Neural cell (in vitro differentiated cells): ENCODE measurements at regions not wholly inside any gene's neighbourhood (a gene's known extent, or its start where the extent isn't known, plus 50 kb on each side); places are given as distances from the start of the nearest gene placed in this dataset.

Experiments
- H2AFZ ChIP-seq: fragments of 200-600, 300-800 bp; sonication (generic), shearing (Covaris generic); 2 replicates; pipeline ENCODE4 v1.6.0; 2014; ENCODE audit warnings: low read depth, mild to moderate bottlenecking, antibody characterized with exemption, low read length, moderate library complexity
- H3F3A ChIP-seq: fragments of 200-600 bp; shearing (Covaris generic); 2 replicates; pipeline ENCODE4 v1.6.1; 2016; ENCODE audit warnings: mild to moderate bottlenecking, moderate library complexity, mixed read lengths, antibody characterized with exemption, low read length; ENCODE audit not compliant: insufficient read depth, poor library complexity, severe bottlenecking
- H3K27ac ChIP-seq: fragments of 200-600, 300-800 bp; sonication (generic), shearing (Covaris generic); 2 replicates; pipeline ENCODE4 v1.5.1; 2014; ENCODE audit warnings: mild to moderate bottlenecking, low read length, moderate library complexity
- H3K27me3 ChIP-seq: fragments of 300-800, 200-600 bp; sonication (generic), shearing (Covaris generic); 2 replicates; pipeline ENCODE4 v1.6.0; 2014; ENCODE audit warnings: mild to moderate bottlenecking, low read depth, low read length, moderate library complexity; ENCODE audit not compliant: insufficient read depth
- H3K36me3 ChIP-seq: fragments of 300-800, 200-600 bp; sonication (generic), shearing (Covaris generic); 2 replicates; pipeline ENCODE4 v1.5.1; 2014; ENCODE audit warnings: mild to moderate bottlenecking, antibody characterized with exemption, low read length, moderate library complexity; ENCODE audit not compliant: insufficient read depth
- H3K4me2 ChIP-seq: fragments of 300-800, 200-600 bp; sonication (generic), shearing (Covaris generic); 2 replicates; pipeline ENCODE4 v1.6.0; 2014; ENCODE audit warnings: mild to moderate bottlenecking, low read length
- H3K4me3 ChIP-seq: fragments of 300-800, 200-600 bp; sonication (generic), shearing (Covaris generic); 2 replicates; pipeline ENCODE4 v1.5.1; 2014; ENCODE audit warnings: mild to moderate bottlenecking, low read length, moderate library complexity
- H3K79me2 ChIP-seq: fragments of 200-600 bp; shearing (Covaris generic); replicated peaks from 2 replicates; pipeline ENCODE4 v1.6.0; 2014; ENCODE audit warnings: mild to moderate bottlenecking, low read length, moderate library complexity; ENCODE audit not compliant: insufficient read depth
- H3K9ac ChIP-seq: fragments of 300-800, 200-600 bp; sonication (generic), shearing (Covaris generic); 2 replicates; pipeline ENCODE4 v1.6.1; 2016; ENCODE audit warnings: mild to moderate bottlenecking, low read length, mixed read lengths
- H3K9me2 ChIP-seq: fragments of 200-600 bp; shearing (Covaris generic); 2 replicates; pipeline ENCODE4 v1.6.1; 2016; ENCODE audit warnings: mild to moderate bottlenecking, low read length, mixed read lengths; ENCODE audit not compliant: insufficient read depth
- H3K9me3 ChIP-seq: fragments of 200-600, 300-800 bp; sonication (generic), shearing (Covaris generic); 2 replicates; pipeline ENCODE4 v1.6.1; 2016; ENCODE audit warnings: mild to moderate bottlenecking, mixed run types, low read length, moderate library complexity, mixed read lengths
- H4K20me1 ChIP-seq: fragments of 200-600 bp; shearing (Covaris generic); 2 replicates; pipeline ENCODE4 v1.6.1; 2016; ENCODE audit warnings: mild to moderate bottlenecking, mixed run types; ENCODE audit not compliant: insufficient read depth
- EP300 ChIP-seq: fragments of 450-650 bp; conservative IDR thresholded peaks from 2 replicates; pipeline ENCODE4 v1.6.1; 2014; ENCODE audit warnings: antibody characterized with exemption, mild to moderate bottlenecking, moderate library complexity; ENCODE audit not compliant: poor library complexity, severe bottlenecking
- EZH2 ChIP-seq: fragments of 200-600, 300-800 bp; shearing (Covaris generic), sonication (generic); IDR thresholded peaks from 2 replicates; pipeline ENCODE4 v1.6.1; 2014; ENCODE audit warnings: antibody characterized with exemption, low read length, borderline replicate concordance, mild to moderate bottlenecking; ENCODE audit not compliant: insufficient read depth, poor library complexity, severe bottlenecking
- MXI1 ChIP-seq: fragments of 450-650 bp; conservative IDR thresholded peaks from 2 replicates; pipeline ENCODE4 v1.6.1; 2014; ENCODE audit warnings: antibody characterized with exemption, mild to moderate bottlenecking; ENCODE audit not compliant: poor library complexity, severe bottlenecking
- POLR2AphosphoS5 ChIP-seq: IDR thresholded peaks from 2 replicates; pipeline ENCODE4 v1.6.1; 2012
- RAD21 ChIP-seq: fragments of 450-650 bp; conservative IDR thresholded peaks from 2 replicates; pipeline ENCODE4 v1.6.1; 2014; ENCODE audit warnings: antibody characterized with exemption, mild to moderate bottlenecking, moderate library complexity
- SMC3 ChIP-seq: fragments of 450-650 bp; conservative IDR thresholded peaks from 2 replicates; pipeline ENCODE4 v1.6.1; 2014; ENCODE audit warnings: antibody characterized with exemption, mild to moderate bottlenecking, moderate library complexity; ENCODE audit not compliant: poor library complexity
- TAF1 ChIP-seq: IDR thresholded peaks from 2 replicates; pipeline ENCODE4 v1.6.1; 2012; ENCODE audit warnings: low read depth
- TF ChIP-seq, protein P1 (sequence below): IDR thresholded peaks from 2 replicates; pipeline ENCODE4 v1.6.1; 2012; ENCODE audit warnings: borderline replicate concordance
- TF ChIP-seq, protein P2 (sequence below): fragments of 450-650 bp; IDR thresholded peaks from 2 replicates; pipeline ENCODE4 v1.5.1; 2014; ENCODE audit warnings: antibody characterized with exemption, mild to moderate bottlenecking, moderate library complexity; ENCODE audit not compliant: poor library complexity, severe bottlenecking

DNA sequence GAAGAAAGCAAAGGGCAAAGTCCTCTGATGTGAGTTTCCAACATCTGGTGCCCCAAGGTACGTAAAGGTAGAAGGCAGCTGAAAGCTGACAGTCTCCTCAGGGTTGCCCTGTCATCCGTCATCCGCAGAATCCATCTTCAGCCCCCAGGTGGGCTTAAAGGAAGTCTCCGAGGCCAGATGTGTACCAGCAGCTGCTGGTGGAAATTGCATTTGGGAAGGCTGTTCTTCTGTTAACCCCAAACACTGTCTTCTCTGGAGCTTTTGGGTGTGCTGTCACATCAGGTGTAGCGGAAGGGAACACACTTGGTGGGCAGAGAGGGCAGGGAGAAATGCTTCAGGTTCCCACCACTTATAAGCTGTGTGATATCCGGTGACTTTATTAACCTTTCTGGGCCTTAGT lies 310.0 kb upstream of the GATB start:
- Histone ChIP-seq H3F3A (no peaks in the 10 kb centered on the region), H2AFZ (no peak overlapping the region), H3K27me3 (no peaks in the 10 kb centered on the region), H3K36me3 (no peaks in the 10 kb centered on the region), H3K4me2 (no peak overlapping the region), H3K9me3 (no peaks in the 10 kb centered on the region), H3K27ac (no peak overlapping the region), H3K79me2 (no peaks in the 10 kb centered on the region), H3K9me2 (no peaks in the 10 kb centered on the region), H3K9ac (no peak overlapping the region), H4K20me1 (no peaks in the 10 kb centered on the region), H3K4me3 (no peak overlapping the region)
- TF ChIP-seq POLR2AphosphoS5 (no peak), SMC3 (no peak), RAD21 (no peak), EZH2 (no peak), EP300 (no peak), MXI1 (no peak), TAF1 (no peak)
- TF ChIP-seq, protein P1, sequence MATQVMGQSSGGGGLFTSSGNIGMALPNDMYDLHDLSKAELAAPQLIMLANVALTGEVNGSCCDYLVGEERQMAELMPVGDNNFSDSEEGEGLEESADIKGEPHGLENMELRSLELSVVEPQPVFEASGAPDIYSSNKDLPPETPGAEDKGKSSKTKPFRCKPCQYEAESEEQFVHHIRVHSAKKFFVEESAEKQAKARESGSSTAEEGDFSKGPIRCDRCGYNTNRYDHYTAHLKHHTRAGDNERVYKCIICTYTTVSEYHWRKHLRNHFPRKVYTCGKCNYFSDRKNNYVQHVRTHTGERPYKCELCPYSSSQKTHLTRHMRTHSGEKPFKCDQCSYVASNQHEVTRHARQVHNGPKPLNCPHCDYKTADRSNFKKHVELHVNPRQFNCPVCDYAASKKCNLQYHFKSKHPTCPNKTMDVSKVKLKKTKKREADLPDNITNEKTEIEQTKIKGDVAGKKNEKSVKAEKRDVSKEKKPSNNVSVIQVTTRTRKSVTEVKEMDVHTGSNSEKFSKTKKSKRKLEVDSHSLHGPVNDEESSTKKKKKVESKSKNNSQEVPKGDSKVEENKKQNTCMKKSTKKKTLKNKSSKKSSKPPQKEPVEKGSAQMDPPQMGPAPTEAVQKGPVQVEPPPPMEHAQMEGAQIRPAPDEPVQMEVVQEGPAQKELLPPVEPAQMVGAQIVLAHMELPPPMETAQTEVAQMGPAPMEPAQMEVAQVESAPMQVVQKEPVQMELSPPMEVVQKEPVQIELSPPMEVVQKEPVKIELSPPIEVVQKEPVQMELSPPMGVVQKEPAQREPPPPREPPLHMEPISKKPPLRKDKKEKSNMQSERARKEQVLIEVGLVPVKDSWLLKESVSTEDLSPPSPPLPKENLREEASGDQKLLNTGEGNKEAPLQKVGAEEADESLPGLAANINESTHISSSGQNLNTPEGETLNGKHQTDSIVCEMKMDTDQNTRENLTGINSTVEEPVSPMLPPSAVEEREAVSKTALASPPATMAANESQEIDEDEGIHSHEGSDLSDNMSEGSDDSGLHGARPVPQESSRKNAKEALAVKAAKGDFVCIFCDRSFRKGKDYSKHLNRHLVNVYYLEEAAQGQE, result no peak
- TF ChIP-seq, protein P2, sequence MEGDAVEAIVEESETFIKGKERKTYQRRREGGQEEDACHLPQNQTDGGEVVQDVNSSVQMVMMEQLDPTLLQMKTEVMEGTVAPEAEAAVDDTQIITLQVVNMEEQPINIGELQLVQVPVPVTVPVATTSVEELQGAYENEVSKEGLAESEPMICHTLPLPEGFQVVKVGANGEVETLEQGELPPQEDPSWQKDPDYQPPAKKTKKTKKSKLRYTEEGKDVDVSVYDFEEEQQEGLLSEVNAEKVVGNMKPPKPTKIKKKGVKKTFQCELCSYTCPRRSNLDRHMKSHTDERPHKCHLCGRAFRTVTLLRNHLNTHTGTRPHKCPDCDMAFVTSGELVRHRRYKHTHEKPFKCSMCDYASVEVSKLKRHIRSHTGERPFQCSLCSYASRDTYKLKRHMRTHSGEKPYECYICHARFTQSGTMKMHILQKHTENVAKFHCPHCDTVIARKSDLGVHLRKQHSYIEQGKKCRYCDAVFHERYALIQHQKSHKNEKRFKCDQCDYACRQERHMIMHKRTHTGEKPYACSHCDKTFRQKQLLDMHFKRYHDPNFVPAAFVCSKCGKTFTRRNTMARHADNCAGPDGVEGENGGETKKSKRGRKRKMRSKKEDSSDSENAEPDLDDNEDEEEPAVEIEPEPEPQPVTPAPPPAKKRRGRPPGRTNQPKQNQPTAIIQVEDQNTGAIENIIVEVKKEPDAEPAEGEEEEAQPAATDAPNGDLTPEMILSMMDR, result no peak

DNA sequence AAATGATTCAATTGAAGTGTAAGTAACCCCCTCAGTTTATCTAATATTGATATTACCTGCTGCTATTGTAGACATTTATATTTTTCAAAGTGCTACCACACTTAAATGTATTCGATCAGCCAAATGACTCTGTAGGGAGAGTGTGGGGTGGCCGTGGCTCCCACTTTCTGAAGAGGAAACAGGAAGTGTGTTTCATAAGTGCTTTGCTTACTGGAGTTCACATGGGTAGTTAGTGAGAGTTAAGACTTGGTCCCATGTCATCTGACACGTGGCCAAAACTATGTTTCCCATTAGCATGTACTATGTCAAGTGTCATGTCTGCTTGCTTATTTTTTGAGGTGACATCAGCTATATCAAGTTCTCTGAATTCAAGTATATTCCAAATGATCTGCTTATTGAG lies 308.1 kb upstream of the GATB start:
- Histone ChIP-seq H3K27ac (no peak overlapping the region), H3F3A (no peaks in the 10 kb centered on the region), H3K4me3 (no peak overlapping the region), H2AFZ (no peak overlapping the region), H4K20me1 (no peaks in the 10 kb centered on the region), H3K27me3 (no peaks in the 10 kb centered on the region), H3K79me2 (no peaks in the 10 kb centered on the region), H3K36me3 (no peaks in the 10 kb centered on the region), H3K9me3 (no peaks in the 10 kb centered on the region), H3K4me2 (no peak overlapping the region), H3K9ac (no peak overlapping the region), H3K9me2 (no peaks in the 10 kb centered on the region)
- TF ChIP-seq SMC3 (no peak), TAF1 (no peak), MXI1 (no peak), EZH2 (no peak), POLR2AphosphoS5 (no peak), EP300 (no peak), RAD21 (no peak)
- TF ChIP-seq, protein P2, result no peak
- TF ChIP-seq, protein P1, result no peak
